Uterus (tissue), 2 donors: ENCODE measurements at regions not wholly inside any gene's neighbourhood (a gene's known extent, or its start where the extent isn't known, plus 50 kb on each side); places are given as distances from the start of the nearest gene placed in this dataset.

Experiments
- POLR2A ChIP-seq, 2 donors: fragments of 450-650 bp; IDR thresholded peaks; one replicate each; pipeline ENCODE4 v1.6.1; 2016; ENCODE audit warnings: antibody characterized with exemption in 2 of 2, mild to moderate bottlenecking in 1 of 2, moderate library complexity in 1 of 2
- TF ChIP-seq, protein P1 (sequence below), 4 experiments: fragments of 200-600 bp in 2 of 4; fragments of 450-650 bp in 2 of 4; sonication (generic) in 2 of 4; IDR thresholded peaks; one replicate each; pipeline ENCODE4 v1.5.1; 2016 to 2019; ENCODE audit warnings: antibody characterized with exemption in 4 of 4, mild to moderate bottlenecking in 2 of 4, moderate library complexity in 1 of 4

DNA sequence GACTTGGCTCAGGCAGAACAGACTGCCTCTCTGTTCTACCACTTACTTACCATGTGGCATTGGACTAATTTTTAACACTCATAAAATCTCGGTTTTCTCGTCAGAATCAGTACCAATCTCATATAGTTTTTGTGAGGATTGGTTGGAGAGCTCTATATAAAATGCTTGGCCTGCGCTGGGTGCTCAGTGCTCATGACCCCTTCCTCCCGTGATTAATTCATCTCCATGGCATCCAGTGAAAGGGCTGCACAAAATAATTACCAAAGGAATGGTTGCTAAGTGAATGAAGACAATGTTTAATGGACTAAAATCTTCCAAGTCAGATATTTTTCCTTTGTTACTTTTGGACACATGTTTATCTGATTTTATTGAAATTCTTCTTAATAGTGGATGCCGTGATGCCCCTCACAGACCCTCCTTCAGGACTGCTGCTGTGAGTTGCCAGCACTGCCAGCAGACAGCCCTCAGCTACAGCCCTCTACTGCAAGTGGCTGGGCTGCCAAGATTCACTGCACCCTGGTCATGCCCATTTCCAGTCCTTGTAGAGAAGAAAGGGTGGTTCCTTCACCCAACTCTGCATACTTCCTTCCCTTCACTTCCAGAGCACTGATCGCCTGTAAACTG lies 436.5 kb downstream of the LMO4 start:
- TF ChIP-seq, protein P1, sequence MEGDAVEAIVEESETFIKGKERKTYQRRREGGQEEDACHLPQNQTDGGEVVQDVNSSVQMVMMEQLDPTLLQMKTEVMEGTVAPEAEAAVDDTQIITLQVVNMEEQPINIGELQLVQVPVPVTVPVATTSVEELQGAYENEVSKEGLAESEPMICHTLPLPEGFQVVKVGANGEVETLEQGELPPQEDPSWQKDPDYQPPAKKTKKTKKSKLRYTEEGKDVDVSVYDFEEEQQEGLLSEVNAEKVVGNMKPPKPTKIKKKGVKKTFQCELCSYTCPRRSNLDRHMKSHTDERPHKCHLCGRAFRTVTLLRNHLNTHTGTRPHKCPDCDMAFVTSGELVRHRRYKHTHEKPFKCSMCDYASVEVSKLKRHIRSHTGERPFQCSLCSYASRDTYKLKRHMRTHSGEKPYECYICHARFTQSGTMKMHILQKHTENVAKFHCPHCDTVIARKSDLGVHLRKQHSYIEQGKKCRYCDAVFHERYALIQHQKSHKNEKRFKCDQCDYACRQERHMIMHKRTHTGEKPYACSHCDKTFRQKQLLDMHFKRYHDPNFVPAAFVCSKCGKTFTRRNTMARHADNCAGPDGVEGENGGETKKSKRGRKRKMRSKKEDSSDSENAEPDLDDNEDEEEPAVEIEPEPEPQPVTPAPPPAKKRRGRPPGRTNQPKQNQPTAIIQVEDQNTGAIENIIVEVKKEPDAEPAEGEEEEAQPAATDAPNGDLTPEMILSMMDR (IDR thresholded peaks at IDR 0.05): no peak
- TF ChIP-seq POLR2A (IDR thresholded peaks at IDR 0.05): no peak
